ENCODE measurements at regions not wholly inside any gene's neighbourhood (a gene's known extent, or its start where the extent isn't known, plus 50 kb on each side); places are given as distances from the start of the nearest gene placed in this dataset.

DNA sequence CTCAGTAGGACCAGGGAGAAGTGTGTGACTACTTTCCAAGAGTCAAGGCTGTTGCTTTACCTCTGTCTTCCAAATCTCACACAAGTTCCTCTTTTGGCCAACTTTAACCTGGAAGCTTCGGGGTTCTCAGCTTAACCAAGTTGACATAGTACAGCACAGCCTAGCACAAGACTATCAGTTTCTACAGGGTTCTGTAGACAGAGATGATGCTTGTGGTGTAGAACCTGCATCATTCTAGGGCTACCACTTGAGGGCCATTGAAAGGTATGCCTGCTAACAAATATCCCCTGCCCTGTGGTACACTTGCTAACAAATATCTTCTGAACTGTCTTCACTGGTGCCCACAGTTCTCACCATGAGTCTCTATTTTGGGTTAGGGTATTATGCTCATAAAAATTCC lies 62.0 kb upstream of the MAP3K7 start:
- DNase-seq (ENCODE audit: low spot score): no peak
- TF ChIP-seq, protein P1, sequence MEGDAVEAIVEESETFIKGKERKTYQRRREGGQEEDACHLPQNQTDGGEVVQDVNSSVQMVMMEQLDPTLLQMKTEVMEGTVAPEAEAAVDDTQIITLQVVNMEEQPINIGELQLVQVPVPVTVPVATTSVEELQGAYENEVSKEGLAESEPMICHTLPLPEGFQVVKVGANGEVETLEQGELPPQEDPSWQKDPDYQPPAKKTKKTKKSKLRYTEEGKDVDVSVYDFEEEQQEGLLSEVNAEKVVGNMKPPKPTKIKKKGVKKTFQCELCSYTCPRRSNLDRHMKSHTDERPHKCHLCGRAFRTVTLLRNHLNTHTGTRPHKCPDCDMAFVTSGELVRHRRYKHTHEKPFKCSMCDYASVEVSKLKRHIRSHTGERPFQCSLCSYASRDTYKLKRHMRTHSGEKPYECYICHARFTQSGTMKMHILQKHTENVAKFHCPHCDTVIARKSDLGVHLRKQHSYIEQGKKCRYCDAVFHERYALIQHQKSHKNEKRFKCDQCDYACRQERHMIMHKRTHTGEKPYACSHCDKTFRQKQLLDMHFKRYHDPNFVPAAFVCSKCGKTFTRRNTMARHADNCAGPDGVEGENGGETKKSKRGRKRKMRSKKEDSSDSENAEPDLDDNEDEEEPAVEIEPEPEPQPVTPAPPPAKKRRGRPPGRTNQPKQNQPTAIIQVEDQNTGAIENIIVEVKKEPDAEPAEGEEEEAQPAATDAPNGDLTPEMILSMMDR (IDR thresholded peaks at IDR 0.05; ENCODE audit: extremely low read depth, missing control alignments): no peak

DNA sequence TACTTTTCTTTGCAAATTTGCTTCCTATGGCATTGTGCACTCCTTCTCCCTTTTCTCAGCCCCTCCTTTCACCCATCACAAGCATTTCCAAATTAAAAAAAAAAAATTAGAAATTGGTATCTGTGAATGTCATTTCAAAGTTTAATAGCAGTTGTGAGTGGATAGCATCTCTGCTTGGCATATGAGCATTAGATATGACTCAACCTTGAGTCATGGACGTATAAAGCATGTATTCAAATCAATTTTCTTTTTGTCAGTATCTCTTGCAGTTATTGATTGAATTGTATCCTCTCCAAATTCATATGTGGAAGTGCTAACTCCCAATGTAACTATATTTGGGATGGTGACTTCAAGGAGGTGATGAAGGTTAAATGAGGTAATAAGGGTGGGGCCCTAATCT lies 60.1 kb upstream of the MAP3K7 start:
- DNase-seq (ENCODE audit: low spot score): no peak

DNA sequence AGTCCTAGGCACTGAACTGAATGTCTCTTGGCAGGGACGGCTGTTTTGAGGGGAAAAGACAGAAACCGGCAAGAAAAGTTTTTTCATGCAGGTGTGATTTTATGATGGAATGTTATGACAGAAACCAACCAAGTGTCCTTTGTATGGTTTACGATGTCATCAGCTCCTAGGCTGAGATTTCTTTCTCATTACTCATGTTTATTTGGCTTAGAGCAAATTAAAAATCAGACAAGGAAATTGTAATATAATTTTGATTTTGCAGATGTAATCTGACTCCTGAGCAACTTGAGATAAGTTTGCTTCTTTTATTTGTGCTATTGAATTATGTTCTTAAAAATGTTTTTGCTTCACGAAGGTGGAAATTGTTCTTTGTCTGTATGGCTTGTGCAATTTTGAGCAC lies 58.8 kb upstream of the MAP3K7 start:
- DNase-seq (ENCODE audit: low spot score): no peak
- TF ChIP-seq, protein P1 (IDR thresholded peaks at IDR 0.05; ENCODE audit: extremely low read depth, missing control alignments): no peak

More for the DNA sequence above, 60.1 kb upstream of the MAP3K7 start:
- TF ChIP-seq, protein P1 (IDR thresholded peaks at IDR 0.05; ENCODE audit: extremely low read depth, missing control alignments): no peak

DNA sequence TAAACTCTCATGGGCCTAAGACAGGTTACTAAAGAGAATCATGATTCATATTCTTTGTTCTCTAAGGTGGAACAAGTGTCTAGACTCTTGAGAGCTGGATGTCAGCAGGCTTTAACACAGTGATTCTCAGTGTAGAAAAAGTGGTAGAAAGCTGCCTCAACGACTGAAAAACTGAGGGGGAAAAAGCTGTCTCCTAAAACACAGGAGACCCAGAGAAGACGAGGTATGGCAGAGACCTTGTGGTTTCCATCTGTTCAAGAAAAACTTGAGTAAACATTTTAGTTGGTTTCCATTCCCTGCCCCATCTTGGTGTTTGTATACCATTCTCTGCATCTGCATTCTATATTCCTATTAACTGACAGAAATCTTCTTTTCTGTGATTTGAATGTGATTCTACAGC lies 57.6 kb upstream of the MAP3K7 start:
- TF ChIP-seq, protein P1 (IDR thresholded peaks at IDR 0.05; ENCODE audit: extremely low read depth, missing control alignments): no peak
- DNase-seq (ENCODE audit: low spot score): no peak

DNA sequence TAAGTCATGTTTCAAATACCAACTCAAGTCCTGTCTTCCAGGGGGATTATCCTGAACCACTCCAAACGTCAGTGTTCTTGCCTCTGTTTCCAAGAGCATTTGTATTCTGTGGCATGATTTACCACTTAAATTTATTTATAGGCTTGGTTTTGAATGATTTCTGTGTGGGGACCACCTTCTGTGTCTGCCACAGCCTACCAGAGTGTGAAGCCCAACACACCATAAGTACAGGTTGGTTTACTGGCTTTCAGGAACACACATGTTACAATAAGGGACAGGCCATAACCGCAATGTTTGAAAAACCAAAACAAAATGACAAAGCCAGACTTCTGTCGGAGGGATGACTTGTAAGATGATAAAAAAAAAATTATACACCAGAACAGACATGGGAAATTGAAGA lies 56.5 kb upstream of the MAP3K7 start:
- TF ChIP-seq, protein P1 (IDR thresholded peaks at IDR 0.05; ENCODE audit: extremely low read depth, missing control alignments): no peak
- no peak for DNase-seq (ENCODE audit: low spot score)

DNA sequence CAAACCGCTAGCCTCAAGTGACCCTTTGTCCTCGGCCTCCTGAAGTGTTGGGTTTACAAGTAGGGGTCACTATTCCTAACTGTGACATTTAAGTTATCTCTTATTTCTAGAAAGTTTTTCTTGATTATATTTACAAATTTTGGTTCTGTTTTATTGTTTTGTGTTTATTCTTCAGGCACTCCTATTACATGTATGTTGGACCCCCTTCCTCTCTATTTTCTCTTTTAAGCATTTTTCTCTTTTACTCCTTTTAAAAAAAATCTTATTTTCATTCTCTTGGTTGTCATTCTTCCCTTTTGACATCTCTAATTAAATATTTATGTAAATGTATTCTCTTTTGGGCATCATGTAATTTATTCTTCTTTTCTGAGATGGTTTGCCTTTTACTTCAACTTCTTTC lies 50.4 kb upstream of the MAP3K7 start:
- TF ChIP-seq, protein P1 (IDR thresholded peaks at IDR 0.05; ENCODE audit: extremely low read depth, missing control alignments): no peak
- no peak for DNase-seq (ENCODE audit: low spot score)

Measured in GM20000 (cell line).